HG03521 (cell line): ENCODE measurements at regions not wholly inside any gene's neighbourhood (a gene's known extent, or its start where the extent isn't known, plus 50 kb on each side); places are given as distances from the start of the nearest gene placed in this dataset.

Experiments
- ATAC-seq: cut with Tn5 transposase; IDR thresholded peaks from one replicate; pipeline ENCODE4 v1.9.1; 2021; ENCODE audit warnings: mild to moderate bottlenecking, moderate library complexity; ENCODE audit not compliant: unreplicated experiment

DNA sequence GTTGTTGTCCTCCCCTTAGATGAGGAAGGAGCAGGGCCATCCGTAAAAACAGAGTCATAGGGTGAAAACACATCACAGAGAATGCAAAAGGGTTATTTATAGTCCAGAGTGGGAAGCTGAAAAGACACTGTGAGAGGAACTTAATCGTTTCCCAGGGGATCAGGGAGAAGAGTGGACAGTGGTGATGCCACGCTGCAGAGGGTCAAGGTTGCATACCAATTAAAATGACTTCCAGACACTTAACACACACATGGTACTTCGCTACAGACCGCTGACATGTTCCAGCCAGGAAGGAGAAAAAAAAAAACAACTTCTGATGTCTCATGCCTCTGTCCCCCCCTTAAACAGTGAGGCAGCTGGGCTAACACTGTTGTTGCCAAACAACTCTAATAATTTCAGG is 713.8 kb upstream of the RBFOX1 start:
- no peak for ATAC-seq

DNA sequence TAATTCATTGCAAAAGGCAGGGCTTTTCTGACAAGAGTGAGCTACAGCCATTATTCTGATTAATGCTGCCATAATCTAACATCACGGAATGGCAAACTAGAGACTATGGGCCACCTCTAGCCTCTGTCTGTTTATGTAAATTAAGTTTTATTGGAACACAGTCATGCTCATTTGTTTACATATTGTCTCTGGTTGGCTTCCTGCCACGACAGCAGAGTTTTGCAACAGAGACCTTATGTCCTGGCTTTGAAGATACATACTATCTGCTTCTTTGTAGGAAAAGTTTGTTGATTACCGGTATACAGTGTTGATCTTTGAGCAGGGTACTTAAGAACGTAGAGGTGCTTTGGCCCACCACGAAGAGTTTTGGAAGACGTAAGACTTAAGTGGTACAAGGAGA is 715.9 kb upstream of the RBFOX1 start:
- no peak for ATAC-seq

DNA sequence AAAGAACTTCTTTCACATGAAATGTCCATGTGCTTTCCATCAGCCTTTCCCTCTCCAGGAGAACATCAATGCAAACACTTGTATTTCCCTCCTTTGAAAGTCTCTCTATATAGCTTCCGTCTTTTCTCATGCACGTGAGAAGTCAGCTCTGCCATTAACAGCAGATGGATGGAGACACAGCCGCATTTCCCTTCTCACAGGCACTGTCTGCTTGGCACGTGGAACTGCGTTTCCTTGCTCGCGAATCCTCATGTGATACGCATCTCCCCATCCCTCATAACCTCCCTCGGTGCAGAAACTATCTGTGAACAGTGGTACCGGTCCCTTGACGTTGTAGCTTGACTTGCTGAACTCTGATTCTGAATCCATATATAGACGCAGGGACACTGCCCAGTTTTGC is 717.0 kb upstream of the RBFOX1 start:
- ATAC-seq: no peak

DNA sequence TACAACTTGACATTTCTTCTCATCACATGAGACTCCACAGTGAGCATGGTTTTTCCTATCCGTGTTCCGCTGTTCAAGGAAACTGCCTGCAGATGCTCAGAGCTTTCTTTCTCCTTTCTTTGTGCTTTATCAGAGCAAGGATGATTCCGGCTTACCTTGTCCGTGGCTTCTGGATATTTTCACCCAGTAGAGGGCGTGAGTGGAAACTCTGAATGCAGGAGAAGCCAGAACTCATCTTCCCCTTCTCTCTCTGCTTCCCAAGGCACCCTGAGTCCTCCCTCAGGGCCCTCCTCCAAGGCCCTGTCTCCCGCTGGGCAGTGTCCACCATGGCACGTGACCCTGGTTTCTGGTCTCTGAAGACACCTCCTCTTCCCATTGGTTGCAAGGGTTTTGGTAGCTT is 721.1 kb upstream of the RBFOX1 start:
- ATAC-seq: no peak

DNA sequence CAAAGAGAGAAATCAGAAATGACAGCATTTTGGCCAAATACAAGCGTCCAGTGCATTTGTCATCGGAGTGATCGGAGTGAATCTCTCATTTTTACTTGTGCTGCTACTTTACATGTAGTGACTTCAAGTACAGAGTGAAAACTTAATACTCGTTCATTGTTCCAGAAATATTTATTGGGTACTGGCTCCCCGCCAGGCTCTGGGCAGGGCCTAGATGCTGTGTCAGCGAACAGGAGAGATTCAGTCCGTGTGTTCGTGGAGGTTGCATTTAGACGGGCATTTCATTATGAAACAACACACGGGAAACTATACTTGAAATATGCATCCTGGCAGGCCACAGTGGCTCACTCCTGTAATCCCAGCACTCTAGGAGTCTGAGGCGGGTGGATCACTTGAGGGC is 727.2 kb upstream of the RBFOX1 start:
- ATAC-seq: no peak

DNA sequence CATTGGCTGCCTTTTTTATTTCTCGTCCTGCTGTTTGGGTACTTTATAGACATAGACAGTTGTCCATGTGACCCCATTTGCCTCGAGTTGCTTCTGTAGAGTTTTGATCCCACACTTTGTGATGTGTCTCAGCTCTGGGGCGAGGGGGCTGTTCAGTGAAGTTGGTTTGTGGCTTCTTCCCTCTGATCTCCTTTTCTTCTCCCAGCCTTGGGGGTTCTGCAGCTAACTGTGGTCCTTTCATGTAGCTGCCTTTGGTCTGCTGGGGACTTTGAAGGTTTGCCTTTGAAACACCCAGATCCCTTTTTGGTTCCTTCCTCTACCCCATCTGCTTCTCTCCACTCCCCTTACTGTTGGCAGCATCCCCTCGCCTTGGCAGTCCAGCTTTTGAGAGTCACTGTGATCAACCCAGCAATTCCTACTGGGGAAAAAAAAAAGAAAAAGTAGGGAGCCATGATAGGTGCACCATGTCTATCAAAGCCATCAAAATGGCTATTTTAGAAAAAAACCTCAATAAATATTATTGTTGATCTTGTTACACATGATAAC is 728.8 kb upstream of the RBFOX1 start:
- ATAC-seq: no peak

DNA sequence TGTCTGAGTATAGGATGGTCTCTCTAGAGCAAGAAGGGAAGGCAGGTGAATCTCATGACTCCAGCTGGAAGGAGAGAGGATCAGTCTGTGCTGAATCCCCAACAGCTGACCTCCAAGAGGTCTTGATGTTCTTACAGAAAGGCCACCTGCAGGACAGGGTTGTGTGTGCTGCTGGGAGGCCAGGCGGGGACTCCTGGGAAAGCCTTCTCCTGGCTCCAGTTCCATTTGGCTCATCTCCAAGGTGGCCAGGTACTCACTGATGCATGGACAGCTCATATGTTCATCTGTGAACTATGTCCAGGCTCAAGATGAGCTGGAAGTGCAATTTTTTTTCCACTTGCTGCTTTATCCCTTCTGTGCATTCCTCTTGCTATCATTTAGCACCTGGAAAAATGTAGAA is 730.2 kb upstream of the RBFOX1 start:
- ATAC-seq: no peak

DNA sequence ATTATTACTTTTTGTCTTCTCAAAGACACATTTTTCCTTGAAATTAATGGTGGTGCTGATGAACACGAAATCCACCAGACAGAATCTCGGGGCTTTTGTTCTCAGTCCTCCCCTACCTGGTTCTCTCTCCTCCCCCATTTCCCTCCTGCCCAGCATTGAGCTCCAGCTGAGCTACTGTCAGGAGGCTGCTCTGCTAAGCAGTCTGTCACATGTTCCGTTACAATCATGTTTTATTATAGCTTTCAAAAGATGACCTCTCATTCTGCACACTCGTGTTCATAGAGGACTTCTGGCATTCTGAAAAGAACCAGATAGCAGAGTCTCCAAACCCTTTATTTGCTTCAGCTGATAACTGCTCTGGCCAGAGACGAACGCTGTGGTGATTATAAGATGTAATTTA is 732.5 kb upstream of the RBFOX1 start:
- no peak for ATAC-seq

DNA sequence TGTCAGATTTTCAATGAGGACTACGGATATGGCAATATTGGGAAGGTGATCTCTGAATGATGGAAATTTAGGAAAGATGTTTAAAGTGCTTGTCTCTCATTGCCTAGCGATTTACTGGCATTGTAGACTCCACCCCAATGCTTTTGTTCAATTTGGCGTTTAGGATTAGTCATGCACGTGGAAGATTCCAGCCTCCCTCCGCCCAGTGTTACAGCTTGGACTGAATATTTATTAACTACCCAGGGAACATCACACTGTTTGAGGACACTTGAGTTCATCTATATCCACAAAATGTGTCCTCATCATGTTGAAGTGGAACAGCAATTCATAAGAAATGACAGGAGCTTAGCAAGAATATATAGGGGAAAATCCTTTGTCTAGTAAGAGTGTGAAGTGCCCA is 738.8 kb upstream of the RBFOX1 start:
- ATAC-seq: no peak

DNA sequence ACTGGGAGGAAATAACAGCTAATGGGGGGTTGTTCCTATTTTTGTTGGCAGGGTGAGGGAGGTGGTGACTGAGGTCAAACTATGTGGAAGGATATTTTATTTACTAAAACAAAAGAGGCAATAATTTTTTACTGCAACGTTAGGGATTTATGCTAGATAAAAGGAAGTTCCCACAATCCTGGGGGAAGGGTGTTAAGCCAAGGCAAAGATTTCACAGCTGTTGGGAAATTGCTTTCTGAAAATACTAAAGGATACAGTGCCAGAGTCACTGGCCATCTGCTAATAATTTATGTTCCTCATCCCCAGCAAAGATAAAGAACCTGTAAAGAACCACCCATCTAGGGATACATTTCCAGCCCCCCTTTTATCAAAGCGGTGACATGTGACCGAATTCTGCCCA is 756.0 kb upstream of the RBFOX1 start:
- ATAC-seq: no peak

DNA sequence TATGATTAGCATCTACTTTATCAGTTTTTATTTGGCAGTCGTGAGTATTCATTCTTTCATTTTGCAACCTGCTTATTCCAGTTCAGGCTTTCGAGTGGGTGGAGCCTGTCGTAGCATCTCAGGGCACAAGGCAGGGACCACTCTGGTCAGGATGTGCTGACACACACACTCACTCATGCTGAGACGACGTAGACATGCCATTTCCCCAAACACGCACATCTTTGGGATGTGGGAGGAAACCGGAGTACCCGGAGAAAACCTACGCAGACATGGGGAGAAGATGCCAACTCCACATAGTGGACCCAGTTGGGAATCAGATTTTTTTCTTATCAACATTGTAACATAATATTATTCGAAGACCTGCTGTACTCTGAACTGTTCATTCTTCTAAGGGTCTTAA is 756.5 kb upstream of the RBFOX1 start:
- no peak for ATAC-seq

DNA sequence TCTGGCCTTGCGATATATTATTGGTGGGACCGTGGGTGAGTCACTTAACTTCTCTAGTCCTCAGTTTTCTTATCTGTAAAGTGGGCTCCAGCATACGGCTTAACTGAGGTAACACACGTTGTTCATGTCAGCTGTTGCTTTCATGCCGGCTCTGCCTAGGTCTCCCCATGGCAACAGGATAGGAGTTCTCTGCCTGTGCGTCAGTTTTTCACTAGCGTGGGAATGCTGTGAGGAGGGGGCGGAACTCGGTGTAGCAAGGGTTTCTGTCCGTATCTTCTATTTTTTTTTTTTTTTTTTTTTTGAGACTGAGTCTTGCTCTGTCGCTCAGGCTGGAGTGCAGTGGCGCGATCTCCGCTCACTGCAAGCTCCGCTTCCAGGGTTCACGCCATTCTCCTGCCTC is 758.5 kb upstream of the RBFOX1 start:
- no peak for ATAC-seq

DNA sequence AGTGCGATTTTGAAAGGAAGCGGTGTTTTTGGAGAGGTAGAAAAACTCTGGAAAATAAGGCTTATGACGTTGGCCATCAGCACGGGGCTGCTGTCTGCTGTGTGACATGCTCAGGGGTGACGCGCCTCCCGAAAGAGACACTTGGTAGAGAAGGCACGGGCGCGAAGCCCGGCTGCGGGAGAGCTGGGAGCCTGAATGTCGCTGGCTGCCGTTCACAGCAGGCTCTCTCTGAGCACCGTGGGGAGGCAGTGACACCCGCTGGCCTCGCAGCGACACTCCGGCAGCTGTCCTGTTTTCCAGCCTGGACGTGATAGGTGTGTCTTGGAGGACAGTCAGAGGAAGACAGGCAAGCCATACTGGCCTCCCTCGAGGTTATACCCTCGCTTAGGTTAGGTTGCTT is 759.1 kb upstream of the RBFOX1 start:
- no peak for ATAC-seq

DNA sequence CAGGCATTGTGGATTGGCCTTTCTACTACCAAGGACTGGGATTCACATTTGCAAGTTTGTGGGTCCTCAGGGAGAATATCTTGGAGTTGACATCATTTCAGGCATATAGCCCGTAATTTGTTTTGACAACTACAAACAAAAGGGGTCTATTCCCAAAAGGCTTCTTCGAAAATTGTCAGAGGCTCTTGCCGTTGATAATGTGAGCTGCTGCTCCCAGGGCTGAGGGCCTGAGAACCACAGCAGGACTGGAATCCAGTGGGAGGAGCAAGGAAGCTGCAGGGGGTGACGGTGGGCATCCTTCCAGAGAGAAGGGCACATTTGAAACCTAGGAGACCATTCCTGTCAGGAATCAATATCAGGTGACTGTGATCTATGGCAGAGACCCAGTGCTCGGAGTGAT is 761.6 kb upstream of the RBFOX1 start:
- ATAC-seq: no peak

DNA sequence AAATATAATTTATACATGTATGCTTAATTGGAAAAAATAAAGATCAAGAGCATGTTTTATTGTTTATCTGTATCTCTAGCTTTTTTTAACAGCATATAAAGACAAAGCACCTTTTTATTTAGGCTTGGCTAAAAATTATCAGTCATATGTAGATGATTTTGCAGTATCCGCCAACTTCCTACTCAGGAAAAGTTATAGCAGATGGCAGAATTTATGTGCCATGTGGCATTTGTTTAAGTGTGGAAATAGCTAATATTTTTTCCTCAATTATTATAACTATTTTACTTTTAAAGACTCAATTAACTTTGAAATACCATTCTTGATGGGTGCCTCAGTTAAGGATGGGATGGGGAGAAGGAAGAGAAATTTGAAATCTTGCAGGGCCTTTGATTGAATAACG is 762.1 kb upstream of the RBFOX1 start:
- no peak for ATAC-seq

DNA sequence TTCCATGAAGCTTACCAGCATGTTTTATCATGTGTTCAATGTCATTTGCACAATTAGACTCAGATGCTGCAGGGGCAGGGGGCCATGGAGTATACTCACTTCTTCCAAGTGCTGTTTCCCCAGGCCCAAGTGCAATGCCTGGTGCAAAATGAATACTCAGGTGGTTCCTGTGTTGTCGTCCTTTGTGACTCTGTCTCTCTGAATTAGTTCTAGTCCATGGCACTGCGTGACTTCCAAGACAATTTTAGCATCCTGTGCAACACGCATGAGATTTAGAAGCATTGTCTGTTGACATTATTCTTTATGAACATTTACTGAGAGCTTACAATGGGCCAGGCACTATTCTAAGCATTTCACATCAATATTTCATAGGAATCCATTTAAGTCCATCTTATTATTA is 769.7 kb upstream of the RBFOX1 start:
- ATAC-seq: no peak

DNA sequence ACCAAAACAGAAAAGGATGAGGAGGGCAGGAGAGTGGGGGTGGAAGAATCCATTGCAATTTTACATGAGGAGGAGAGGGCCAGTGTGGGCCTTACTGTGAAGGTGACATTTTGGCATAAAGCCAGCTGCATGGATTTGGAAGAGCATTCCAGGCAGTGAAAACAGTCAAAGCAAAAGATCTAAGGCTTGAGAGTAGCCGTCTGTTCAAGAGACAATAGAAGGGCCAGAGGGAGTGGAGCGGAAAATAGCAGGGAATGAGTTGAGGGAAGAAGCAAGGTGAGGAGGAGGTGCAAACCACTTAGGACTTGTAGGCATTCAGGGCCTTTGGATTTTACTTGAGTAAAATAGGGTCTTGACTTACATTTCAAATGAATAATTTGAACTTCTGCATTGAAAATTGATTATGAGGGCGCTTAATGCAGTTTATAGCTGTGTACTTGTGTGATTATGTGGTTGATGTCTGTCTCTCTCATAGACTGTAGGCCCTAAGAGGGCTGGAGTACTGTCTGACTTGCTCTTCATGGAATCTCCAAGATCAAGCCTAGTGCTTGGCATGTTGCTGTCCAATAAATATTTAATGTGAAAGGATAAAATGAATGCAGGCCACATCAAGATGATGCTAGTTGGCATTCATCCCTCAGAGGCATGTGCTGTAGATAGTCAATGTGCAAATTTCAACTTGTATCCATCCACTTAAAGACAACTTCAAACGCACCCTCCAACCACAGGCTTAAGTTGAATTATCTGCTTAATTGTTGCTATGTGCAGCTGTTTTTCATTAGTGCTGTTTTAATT is 772.1 kb upstream of the RBFOX1 start:
- no peak for ATAC-seq

DNA sequence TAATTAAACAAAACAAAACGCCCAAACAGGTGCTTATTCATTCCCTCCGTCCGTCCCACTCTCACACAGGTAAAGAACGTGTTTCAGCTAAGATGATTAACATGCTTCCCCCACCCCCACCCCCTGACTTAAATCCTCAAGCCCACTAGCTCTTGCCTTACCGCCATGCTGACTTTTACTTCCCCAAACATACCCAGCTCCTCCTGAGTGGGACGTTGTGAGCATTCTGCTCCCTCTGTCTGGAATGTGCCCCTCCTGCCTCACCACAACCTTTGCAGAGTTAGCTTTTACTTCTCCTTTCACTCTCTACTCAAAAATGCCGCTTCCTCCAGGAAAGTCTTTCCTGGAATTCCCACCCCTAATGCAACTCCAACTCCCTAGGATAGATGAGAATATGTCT is 774.0 kb upstream of the RBFOX1 start:
- ATAC-seq: no peak

DNA sequence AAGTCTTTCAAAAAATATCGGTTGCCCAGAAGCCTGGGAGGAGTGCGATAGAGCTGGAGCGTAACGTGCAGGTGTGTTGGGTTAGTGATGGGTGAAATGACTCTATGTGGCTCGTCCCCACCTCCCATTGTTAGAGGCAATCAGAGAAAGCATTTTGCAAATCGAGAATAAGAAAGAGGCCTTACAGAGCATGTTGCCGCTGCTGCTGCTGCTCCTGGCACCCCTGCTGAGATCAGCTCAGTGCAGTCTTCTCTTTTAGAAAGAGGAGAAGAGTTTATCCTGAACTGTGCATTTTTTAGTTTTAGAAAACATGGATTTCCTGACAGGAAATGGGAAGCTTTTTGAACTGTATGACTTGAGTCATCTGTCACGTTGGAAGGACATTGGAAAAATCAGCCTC is 774.5 kb upstream of the RBFOX1 start:
- ATAC-seq: no peak

DNA sequence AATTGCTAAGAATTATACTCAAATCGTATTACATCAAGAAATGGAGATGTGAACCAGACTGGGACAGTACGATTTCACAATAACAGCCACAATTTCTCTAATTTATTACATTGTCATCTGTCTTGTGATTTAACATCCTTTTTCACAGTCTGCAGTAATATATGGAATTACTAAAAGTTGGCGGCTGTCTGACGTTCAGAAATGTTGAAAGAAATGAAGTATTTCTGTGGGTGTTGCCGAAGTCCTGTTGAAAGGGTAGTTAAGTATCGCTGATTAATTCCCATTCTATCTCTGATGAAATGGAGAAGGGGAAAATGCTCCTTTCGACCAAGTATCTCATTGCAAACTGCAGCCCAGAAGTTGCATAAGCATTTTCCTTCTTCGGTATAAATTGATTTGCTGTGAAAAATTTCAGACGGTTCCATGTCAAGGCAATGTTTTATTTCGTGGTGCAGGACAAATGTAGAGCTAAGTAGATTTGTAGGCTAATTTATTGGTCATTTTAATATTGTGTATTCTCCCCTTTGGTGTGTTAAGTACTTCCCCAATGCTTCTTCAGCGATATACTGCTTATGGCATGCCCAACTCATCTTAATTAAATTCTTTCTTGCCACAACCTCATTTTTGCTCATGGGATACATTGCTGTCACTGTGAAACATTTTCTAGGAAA is 775.2 kb upstream of the RBFOX1 start:
- ATAC-seq: no peak

DNA sequence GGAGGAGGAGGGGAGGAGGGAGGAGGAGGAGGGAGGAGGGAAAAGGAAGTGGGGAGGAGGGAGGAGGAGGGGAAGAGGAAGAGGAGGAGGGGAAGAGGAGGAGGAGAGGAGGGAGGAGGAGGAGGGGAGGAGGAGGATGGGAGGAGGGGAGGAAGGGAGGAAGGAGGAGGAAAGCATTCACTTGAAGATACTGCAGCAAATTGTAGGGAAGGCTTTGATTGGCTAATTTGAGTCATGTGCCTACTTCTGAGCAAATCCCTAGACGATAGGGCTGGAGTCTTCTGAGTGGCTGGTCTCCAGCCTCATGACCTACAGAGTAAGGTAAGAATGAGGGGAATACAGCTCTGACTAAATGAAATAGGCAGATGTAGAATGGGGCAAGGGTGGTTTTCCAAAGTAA is 783.2 kb upstream of the RBFOX1 start:
- ATAC-seq: no peak

DNA sequence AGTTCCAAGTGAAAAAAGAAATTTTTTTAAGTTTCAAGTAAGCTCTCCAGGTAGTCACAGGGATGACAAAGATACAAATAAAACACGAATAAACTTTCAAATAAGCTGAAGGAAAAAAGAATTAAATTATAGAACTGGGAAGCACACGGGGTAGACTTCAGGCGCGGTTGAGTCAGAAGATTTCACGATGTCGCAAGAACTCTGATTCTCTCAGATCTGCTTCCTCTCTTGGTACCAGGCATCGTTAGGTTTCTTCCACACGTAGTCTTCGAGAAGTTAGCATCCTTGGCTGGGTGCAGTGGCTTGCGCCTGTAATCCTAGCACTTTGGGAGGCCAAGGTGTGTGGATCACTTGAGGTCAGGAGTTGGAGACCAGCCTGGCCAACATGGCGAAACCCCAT is 784.1 kb upstream of the RBFOX1 start:
- no peak for ATAC-seq

DNA sequence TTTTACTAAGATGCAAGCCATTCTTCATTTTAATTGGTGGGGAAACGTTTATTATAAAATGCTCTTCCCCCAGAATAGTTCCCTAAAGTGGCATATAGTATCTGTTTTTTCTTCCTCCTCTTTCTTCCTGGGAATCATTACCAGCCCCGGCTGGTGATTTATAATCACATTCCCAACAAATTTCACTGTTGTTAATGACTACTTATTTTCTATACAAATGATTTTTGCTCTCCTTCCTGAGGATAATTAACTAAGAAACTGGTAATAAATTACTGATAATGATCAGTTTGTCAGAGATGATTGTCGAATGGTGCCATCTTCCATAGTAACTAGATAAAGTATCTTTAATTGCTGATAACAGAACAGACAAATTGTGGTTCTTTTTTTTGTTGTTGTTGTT is 785.5 kb upstream of the RBFOX1 start:
- no peak for ATAC-seq
